CD4-positive, alpha-beta T cell (primary cell): ENCODE measurements at regions not wholly inside any gene's neighbourhood (a gene's known extent, or its start where the extent isn't known, plus 50 kb on each side); places are given as distances from the start of the nearest gene placed in this dataset.

Experiments used
- ATAC-seq: fragments of 200-7000 bp; cut with Tn5 transposase; one replicate; pipeline ENCODE4 v1.10.0; 2022; ENCODE audit warnings: mild to moderate bottlenecking; ENCODE audit not compliant: poor library complexity
- CTCF ChIA-PET: fragments of 350-600 bp; sonication (Branson Sonifier 250); formaldehyde crosslinking; loops from one replicate; lab custom pipeline; 2021; ENCODE audit warnings: antibody characterized with exemption, inconsistent platforms; lab: Charles Lee
- POLR2A ChIA-PET: fragments of 350-600 bp; sonication (Branson Sonifier 250); formaldehyde crosslinking; loops from one replicate; lab custom pipeline; 2021; ENCODE audit warnings: antibody characterized with exemption, inconsistent platforms; lab: Charles Lee
- DNase-seq, 14 experiments: peaks; one replicate each; pipeline ENCODE4 v3.0.0-alpha.2; 2013 to 2020; ENCODE audit warnings: mixed read lengths in 2 of 14
- H3K27ac ChIP-seq, 2 donors: one replicate each; pipeline versions ENCODE4 v1.5.1 to v1.7.0; 2013; ENCODE audit warnings: low read length in 2 of 2, low read depth in 1 of 2, mild to moderate bottlenecking in 1 of 2
- H3K27me3 ChIP-seq, 2 experiments: 1 replicate in 1 of 2; 2 replicates in 1 of 2; pipeline versions ENCODE4 v1.6.1 to v1.7.0; 2013; ENCODE audit warnings: low read length in 2 of 2, control low read depth in 1 of 2, mild to moderate bottlenecking in 1 of 2, moderate library complexity in 1 of 2; ENCODE audit not compliant: insufficient read depth in 2 of 2, control insufficient read depth in 1 of 2
- H3K36me3 ChIP-seq: one replicate; pipeline ENCODE4 v1.6.1; 2013; ENCODE audit warnings: low read length, control low read depth; ENCODE audit not compliant: insufficient read depth
- H3K4me1 ChIP-seq: one replicate; pipeline ENCODE4 v1.6.1; 2013; ENCODE audit warnings: low read length, control low read depth; ENCODE audit not compliant: insufficient read depth
- H3K4me3 ChIP-seq: one replicate; pipeline ENCODE4 v1.5.1; 2013; ENCODE audit warnings: mild to moderate bottlenecking, low read length, moderate library complexity
- H3K9me3 ChIP-seq, 2 experiments: 1 replicate in 1 of 2; 2 replicates in 1 of 2; pipeline versions ENCODE4 v1.6.1 to v1.7.0; 2013; ENCODE audit warnings: low read length in 2 of 2, mild to moderate bottlenecking in 2 of 2, control low read depth in 1 of 2, moderate library complexity in 1 of 2; ENCODE audit not compliant: control insufficient read depth in 1 of 2, insufficient read depth in 1 of 2
- H3K27ac Mint-ChIP-seq: one replicate; pipeline ENCODE4 v1.8.0; 2020; ENCODE audit warnings: mixed read lengths
- H3K27me3 Mint-ChIP-seq: one replicate; pipeline ENCODE4 v1.8.0; 2021; ENCODE audit warnings: mixed read lengths
- H3K36me3 Mint-ChIP-seq: one replicate; pipeline ENCODE4 v1.8.0; 2021; ENCODE audit warnings: low read depth, mixed read lengths
- H3K4me1 Mint-ChIP-seq: one replicate; pipeline ENCODE4 v1.8.0; 2021; ENCODE audit warnings: low read depth, mixed read lengths
- H3K4me3 Mint-ChIP-seq: one replicate; pipeline ENCODE4 v1.8.0; 2020; ENCODE audit warnings: mild to moderate bottlenecking, mixed read lengths
- H3K9me3 Mint-ChIP-seq: one replicate; pipeline ENCODE4 v1.8.0; 2020; ENCODE audit warnings: mixed read lengths
- intact Hi-C, 2 experiments: fragments of 100-400 bp; cut with DNase I in 1 of 2; cut with micrococcal nuclease in 1 of 2; formaldehyde crosslinking; loops; one replicate each; pipeline versions ENCODE4 v1.15.1 to v1.9.0; 2023 to 2025; cut with DNase I, micrococcal nuclease
- TF ChIP-seq, protein P1 (sequence below): fragments of 200-600 bp; IDR thresholded peaks from one replicate; pipeline ENCODE4 v1.8.0; 2022; ENCODE audit warnings: antibody characterized with exemption, mild to moderate bottlenecking

DNA sequence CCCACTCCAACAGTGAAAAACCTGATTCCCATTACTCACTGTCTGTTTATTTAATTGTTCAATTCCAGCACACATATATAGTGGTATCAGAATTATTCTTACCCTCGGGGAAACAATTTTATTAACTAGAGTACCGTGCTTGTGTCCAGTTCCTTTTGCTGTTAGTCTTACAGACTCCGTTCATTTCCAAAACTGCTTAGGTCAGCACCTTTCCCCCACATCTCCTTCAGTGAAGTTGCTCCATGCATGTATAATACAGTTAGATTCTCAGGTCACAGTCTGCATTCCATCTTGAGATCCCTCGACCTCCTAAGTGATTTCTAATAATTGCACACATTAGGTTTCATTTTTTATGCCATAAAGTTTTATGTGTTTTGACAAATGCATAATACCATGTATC, 56.3 kb upstream of the ZNF521 start:
- Histone ChIP-seq H3K4me1 (no peaks in the 10 kb centered on the region), H3K9me3 (peaks cover 0 to 4% of the 10 kb centered on the region in 2 experiments), H3K27me3 (no peaks in the 10 kb centered on the region), H3K4me3 (no peak overlapping the region), H3K36me3 (no peaks in the 10 kb centered on the region), H3K27ac (no peak overlapping the region)
- no peak overlapping the region for H3K27ac Mint-ChIP-seq
- intact Hi-C loops, result no loop called here
- no peaks in the 10 kb centered on the region for H3K36me3 Mint-ChIP-seq
- TF ChIP-seq, protein P1, sequence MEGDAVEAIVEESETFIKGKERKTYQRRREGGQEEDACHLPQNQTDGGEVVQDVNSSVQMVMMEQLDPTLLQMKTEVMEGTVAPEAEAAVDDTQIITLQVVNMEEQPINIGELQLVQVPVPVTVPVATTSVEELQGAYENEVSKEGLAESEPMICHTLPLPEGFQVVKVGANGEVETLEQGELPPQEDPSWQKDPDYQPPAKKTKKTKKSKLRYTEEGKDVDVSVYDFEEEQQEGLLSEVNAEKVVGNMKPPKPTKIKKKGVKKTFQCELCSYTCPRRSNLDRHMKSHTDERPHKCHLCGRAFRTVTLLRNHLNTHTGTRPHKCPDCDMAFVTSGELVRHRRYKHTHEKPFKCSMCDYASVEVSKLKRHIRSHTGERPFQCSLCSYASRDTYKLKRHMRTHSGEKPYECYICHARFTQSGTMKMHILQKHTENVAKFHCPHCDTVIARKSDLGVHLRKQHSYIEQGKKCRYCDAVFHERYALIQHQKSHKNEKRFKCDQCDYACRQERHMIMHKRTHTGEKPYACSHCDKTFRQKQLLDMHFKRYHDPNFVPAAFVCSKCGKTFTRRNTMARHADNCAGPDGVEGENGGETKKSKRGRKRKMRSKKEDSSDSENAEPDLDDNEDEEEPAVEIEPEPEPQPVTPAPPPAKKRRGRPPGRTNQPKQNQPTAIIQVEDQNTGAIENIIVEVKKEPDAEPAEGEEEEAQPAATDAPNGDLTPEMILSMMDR, result no peak
- DNase-seq, result no peak
- no peaks in the 10 kb centered on the region for H3K4me1 Mint-ChIP-seq
- no peak for ATAC-seq
- POLR2A ChIA-PET, result no interaction called here
- peaks cover 5% of the 10 kb centered on the region for H3K9me3 Mint-ChIP-seq
- CTCF ChIA-PET, result no interaction called here
- H3K27me3 Mint-ChIP-seq, result no peaks in the 10 kb centered on the region
- H3K4me3 Mint-ChIP-seq, result no peak overlapping the region
